GM11168 (cell line): ENCODE measurements at regions not wholly inside any gene's neighbourhood (a gene's known extent, or its start where the extent isn't known, plus 50 kb on each side); places are given as distances from the start of the nearest gene placed in this dataset.
"Not testable (repeated sequence)": the region's sequence is repeated elsewhere in the genome, so short reads cannot be mapped to it uniquely, and the experiment has no call there.

Experiments used
- in situ Hi-C: fragments of 300-500 bp; cut with MboI; formaldehyde crosslinking; loops from one replicate; pipeline ENCODE4 v1.12.0; 2022; ENCODE audit warnings: low sequenced_read_pairs; ENCODE audit not compliant: unreplicated experiment

DNA sequence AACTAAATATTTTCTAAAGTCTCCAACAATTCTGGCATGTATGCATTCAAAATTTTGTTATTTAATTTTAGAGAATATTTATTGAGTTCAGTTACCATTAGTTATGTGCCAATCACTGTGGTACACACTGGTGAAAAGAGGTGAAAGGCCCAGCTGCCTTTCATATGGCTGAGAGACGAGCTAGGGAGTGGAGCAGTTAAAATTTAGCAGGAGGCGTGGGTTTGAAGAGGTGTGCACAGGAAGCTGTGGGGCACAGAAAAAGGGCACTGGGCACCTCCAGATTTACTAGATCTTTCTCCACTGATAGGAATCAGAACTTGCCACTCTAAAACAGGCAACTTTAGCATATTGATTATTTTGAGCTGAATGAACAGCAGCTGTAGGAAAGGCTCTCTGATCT lies 347.1 kb downstream of the CD83 start:
- in situ Hi-C loops = no loop called here

DNA sequence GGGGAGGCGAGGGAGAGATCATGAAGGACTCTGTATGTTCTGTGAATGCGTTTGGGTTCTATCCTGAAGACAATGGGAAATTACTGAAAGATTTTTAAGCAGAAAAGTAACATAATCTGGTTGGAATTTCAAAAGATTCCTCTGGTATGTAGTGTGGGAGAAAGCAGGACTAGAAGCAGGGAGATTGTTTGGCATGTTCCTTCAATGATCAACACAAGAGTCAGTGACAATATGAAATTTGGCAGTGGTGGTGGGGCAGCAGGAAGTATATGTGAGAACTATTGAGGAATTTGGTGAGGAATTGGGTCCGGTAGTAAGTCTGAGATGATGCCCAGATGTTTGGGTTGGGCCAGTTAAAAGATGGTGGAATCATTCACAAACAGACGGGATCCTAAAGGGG lies 348.7 kb downstream of the CD83 start:
- in situ Hi-C loops = no loop called here

DNA sequence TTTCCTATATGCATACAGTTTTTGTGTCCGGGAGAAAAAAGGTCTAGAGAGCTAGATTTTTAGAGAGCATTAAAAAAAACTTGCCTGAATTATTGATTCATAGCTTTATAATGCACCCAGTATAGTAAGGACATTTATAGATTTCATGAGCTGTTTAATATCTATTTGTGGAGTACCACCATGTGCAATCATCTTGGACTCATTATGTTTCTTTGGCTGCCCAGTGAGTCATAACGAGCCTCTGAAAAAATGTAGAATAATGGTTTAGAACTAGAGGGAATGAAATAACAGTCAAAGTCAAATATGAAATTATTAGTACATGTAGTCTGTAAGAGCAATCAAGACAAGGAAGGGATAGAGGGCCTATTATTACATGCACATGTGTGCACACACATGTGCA lies 350.0 kb downstream of the CD83 start:
- in situ Hi-C loops = no loop called here

DNA sequence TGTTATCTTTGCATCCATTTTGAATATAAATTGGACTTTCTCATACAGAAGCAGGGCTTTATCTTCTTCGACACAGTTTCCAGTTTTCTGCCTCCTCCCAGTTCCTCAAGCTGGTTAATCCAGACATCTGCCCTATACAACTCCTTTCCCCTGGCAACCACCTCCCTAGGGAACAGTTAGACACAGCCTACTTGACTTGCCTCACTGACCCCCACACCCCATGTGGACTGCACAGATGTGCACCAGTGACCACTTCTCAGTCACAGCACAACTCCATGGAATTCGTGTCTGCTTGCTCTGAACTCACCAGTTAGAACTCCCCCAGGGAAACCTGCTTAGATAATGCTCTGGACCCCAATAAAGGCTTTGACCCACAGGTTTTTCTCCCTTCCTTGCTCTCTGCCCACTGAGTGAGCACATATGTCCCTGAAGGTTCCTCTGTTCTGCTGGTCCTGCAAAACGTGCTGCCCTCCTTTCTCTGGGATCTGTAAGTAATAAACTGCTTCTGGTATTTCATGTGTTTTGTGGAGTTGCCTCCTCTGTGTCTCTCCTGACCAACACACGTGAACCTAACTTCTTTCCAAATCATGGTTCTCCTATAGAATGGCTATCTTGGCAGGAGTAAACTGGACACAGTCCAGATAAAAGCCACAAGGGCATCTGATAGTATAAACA lies 351.2 kb downstream of the CD83 start:
- in situ Hi-C loops = no loop called here

DNA sequence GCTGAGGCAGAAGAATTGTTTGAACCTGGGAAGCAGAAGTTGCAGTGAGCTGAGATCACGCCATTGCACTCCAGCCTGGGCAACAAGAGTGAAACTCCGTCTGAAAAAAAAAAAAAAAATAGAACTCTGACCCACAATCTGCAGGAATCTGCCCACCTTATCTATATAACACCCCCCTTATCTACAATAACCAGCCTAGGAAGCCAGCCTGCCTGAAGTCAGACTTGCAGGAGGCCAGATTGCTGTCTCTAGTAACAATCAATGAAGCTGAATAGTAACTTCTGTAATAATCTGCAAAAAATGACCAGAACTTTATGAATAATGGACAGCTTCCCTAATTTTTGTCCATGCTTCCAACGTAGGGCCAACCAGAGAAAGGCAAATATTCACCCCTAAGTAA lies 352.5 kb downstream of the CD83 start:
- in situ Hi-C loops = no loop called here

DNA sequence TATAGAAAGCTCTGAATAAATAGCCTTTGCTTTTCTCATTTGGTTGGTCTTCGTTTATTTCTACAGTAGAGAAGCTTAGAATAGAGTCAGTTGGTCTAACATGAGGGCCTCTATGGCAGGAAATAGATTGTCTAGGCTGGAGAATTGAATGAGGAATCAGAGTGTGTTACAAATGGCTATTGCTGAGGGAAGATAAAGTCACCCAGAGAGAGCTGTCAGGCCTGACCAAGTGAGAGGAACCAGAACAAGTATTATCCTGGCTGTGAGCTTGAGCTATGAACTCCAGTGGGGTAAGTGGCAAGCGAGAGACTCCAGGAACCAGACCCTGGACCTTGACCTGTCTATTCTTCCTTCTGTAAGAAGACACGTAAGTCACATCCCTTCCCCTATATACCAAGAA lies 353.1 kb downstream of the CD83 start:
- in situ Hi-C loops = no loop called here

DNA sequence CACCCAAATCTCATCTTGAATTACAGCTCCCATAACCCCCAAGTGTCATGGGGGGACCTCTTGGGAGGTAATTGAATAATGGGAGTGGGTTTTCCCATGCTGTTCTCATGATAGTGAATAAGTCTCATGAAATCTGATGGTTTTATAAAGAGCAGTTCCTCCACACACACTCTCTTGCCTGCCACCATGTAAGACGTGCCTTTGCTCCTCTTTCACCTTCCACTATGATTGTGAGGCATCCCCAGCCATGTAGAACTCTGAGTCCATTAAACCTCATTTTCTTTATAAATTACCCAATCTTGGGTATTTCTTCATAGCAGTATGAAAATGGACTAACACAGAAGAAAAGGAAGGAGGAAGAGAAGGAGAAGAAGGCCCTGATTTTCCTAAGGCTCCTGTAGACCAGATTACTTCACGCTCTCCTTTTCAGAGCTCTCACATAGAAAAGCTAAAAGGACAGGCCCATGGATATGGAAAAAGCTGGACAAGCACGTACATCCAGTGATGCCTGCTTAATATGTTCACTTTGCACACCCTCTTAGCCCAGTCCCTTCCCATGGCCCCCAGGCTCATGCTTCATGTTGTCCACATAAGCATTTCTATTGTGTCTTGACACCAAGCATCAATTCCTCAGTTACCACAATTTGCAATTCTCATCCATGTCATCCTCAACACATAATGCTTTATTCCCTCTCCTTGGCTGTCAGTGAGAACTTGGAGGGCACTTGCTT lies 354.8 kb downstream of the CD83 start:
- in situ Hi-C loops = no loop called here

DNA sequence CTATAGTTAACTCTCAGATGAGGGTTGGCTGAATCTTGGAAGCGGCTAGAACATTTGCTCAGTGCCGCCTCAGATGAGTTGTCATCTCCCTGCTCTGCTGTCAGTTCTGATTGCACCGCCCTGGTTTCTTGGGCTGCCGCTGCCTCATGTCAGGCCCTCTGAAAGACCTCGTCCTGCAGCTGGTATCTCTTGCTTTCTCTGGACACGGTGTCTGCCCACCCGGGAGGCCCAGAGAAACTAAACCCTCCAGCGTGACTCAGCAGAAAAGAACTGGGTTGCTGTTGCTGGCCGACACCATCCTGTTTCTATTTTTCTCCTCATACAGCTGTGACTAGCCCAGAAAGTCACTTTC lies 355.4 kb downstream of the CD83 start:
- in situ Hi-C loops = no loop called here

DNA sequence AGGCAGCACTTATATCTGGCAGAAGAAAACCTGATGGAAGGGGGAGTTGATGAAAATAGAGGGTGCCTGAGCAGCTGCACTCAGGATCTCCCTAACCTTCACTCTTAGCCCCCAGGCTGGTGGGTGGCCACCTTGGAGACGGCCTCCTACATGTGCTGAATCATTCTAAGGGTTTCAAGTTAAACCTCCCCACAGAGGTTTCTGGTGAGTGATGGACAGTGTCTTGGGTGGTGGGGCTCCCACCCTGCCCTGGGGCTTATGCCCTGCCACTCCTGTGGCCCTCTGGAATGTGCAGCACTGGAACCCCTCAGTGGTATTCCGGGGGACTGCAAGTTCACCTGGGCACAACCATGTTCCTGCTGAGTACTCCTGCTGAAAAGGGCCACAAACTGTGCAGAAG lies 357.2 kb downstream of the CD83 start:
- in situ Hi-C loops = no loop called here

DNA sequence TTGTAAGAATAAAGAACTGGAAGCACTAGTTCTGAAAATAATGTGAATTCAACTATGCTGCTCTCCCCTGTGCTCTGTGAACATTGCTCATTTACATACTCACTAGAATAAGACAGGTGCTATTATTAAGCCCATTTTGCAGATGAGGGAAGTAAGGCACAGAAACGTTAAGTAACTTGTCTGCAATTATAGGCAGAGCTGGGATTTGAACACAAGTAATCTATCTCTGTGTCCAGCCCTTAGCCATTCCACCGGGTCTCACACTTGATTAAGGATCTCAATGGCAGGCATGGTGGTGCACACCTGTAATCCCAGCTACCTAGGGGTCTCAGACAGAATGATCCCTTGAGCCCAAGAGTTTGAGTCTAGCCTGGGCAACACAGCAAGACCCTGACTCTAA lies 357.7 kb downstream of the CD83 start:
- in situ Hi-C loops = no loop called here

DNA sequence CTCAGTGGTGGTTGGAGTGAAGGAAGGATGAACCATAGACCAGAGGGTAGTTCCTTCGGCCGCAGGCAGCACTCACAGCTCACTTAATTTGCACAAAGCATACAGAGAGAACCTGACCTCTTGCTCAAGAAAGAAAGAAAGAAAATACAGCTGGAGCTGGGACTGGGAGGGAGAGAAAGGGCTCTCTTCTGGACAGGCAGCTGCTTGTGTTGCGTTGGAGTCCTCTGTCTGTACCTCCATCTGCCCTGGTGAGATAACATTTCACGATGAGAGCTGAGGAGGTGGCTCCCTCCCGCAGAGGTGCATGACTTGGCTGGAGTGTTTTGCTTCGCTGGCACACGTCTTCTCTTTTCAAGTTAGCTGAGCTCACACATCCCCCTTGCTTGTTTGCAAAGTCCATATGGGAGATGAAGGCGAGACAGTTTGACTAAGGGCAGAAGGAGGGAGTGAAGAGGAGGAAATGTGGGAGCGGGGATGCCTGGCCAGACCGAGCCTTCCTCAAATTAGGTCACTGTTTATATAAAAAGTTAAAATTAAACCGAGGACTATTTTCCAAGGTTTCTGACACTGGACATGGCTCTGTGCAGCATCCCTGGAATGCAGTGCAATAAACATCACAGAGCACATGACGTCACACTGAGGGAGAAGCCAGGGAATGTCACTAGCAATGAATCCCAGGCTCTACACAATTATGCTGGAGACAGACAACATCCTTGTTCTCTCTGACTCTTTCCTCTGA lies 359.4 kb downstream of the CD83 start:
- in situ Hi-C loops = no loop called here

DNA sequence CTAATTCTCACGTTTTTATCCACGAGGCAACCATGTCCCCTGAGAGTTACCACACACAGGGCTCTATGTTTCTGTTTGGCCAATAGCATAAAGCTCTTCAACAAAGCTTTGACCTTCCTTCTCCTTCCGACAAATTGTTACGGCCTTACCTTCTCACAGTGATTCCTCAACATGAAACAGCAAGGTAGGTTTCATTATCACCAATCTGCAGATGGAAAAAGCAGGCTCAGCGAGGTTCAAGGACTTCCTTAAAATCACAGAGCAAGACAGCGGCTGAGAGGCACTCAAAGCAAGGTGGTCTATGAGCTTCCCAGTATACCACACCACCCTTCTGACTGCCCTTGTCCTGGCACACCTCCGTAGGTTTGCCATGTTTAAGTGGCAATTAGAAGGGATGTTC lies 360.0 kb downstream of the CD83 start:
- in situ Hi-C loops = no loop called here

DNA sequence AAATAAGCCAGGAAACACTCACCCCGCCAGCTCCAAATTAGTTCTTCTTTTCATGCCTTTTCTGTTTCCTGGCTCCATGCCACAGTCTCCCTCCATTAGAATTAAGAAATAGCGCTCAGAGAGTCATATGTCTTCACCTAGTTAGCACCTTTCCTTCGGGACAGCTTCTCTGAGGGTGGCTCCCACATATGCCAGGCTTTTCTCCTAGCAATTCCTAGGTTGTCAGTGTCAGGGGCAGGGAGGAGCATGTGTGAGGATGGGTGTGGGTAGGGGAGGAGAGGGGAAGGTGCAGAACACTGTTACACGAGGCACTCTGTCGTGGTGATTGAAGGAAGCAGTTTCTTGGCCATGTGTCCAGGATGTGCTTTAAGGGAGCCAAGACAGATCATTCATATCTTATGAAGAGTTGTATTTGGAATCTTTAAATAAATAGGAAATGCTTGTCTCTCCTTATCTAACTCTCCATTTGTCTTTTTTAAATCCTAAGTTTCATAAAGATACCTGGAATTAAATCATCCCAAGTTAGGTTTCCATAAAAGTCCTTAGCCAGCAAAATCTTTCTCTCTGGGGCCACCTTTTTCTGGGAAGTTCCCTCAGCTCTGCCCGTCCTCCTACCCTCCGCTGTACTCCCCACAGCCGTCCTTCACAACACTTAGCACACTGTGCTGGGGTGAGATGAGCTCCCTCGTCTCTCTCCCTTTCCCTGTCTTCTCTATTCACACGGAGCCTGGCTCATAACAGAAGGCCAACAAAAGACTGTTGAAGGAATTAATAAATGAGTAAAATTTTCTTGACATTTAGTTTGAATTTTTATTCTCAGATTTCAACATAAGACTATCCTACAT lies 361.0 kb downstream of the CD83 start:
- in situ Hi-C loops = no loop called here

DNA sequence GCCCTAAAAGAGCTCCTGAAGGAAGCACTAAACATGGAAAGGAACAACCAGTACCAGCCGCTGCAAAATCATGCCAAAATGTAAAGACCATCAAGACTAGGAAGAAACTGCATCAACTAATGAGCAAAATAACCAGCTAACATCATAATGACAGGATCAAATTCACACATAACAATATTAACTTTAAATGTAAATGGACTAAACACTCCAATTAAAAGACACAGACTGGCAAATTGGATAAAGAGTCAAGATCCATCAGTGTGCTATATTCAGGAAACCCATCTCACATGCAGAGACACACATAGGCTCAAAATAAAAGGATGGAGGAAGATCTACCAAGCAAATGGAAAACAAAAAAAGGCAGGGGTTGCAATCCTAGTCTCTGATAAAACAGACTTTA lies 364.4 kb downstream of the CD83 start:
- in situ Hi-C loops = not testable (repeated sequence)

DNA sequence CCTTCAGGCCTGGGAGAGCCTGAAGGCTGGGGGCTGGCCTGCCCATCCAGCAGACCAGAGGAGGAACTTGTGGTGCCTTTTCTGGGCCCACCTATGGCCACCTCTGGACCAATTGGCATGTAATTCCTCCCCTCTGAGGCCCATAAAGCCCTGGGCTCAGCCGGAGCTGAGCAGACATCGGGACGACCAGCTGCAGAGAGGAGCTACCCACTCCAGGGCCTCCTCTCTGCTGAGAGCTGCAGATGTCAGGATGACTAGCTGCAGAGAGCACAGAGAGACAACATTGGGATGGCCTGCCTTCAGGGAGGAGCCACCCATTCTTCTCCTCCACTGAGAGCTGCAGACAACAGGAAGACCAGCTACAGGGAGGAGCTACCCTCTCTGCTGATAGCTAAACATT lies 370.1 kb downstream of the CD83 start:
- in situ Hi-C loops = no loop called here

DNA sequence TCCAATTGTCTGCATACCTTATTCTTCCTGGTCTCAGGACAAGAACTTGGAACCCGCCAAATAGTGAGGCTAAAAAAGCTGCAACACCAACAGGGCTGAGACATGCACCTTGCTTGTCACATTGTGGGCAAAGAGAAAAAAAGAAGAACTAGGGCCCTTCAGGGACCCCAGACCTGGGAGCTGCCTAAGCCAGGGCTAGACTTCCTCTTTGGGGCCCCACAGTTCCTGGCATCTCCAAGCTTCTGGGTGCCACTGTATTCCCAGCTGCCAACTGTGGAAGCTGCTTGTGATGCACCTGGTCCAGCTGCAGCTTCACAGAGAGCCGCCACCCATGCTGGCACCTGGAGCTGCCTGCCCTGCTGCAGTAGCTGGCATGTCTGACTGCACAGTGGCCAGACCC lies 370.6 kb downstream of the CD83 start:
- in situ Hi-C loops = no loop called here

DNA sequence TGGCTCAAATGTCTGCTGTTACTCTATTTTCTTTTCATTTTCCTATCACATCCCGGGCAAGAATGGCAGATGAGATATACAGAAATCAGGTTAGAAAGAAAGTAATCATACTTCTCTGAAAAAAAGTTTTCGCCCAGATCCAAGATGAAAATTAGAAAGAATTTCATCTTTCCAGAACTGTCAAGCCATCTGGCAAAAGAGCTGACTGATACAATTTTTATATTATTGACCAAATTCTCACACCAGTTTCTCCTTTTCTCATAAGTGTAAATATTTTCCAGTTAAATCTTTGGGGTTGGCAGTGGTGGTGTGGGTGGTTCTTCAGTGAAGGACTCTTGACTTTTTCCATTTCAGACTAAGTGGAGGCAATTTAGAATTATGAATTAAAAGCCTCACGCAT lies 371.9 kb downstream of the CD83 start:
- in situ Hi-C loops = no loop called here

DNA sequence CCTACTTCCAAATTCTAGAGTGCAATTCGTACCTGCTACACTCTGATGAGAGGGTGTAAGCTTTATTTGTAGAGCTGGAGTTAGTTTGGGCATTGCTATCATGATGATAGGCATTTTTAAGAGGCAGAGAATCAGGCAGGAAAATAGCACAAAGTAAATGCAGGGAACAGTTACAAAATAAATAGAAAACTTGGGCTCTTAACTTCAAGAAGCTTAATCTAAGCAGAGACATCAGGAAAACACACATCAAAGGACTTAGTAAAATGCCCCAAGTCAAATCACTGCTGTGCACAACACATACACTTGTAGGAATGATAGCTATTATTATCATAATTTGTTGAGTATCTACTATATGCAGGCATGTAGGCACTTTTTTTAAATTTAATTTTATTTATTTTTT lies 381.2 kb downstream of the CD83 start:
- in situ Hi-C loops = no loop called here

DNA sequence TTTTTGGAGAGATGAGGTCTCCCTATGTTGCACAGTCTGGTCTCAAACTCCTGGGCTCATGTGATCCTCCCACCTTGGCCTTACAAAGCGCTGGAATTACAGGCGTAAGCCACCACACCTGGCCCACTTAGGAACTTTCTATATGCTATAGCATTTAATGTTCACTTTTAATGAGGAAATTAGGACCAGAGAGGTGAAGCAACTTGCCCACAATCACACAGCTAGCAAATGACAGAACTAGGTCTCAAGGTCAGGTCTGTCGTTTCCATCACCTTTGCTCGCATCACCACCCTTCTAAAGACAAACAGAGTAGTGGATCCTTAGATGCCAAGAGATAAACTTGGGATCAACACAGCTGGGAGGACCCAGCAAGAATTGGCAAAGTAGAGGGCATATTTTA lies 381.7 kb downstream of the CD83 start:
- in situ Hi-C loops = no loop called here

DNA sequence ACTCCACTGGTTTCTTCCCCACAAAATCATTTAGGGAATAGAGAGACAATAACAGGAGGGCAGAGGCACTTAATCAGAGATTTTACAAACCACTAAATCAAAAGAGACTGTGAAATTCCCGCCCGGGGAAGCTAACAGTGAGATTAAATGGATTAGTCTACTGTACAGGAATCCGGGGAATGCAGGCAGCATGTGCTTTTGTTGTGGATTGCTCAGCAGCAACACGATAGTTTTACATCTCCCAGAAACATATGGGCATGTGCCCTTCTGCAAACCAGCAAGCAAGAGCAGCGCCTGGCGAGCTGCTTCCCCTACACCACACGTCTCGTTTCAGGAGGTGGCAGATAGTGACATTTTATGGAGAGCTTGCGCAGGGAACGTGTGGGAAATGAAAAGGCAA lies 382.3 kb downstream of the CD83 start:
- in situ Hi-C loops = no loop called here

DNA sequence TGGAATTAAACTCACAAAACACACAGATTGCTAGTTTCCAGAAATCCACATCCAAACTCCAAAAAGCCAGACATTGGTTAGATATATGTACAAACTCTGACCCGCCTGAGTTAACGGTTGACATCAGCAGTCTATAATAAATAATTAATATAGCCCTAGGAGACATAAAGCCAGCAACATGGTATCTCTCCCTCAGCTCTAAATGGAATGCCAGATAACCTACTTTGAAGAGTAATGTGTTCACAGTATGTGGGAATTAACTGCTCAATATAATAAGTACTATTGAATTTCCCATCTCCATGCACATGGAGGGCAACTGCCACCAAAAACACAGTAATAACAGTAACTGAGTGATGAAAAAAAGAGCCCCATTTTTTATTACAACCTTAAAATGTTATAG lies 383.2 kb downstream of the CD83 start:
- in situ Hi-C loops = no loop called here
